IPS DF 6.9 (cell line): ENCODE measurements at regions not wholly inside any gene's neighbourhood (a gene's known extent, or its start where the extent isn't known, plus 50 kb on each side); places are given as distances from the start of the nearest gene placed in this dataset.
"Not testable (repeated sequence)": the region's sequence is repeated elsewhere in the genome, so short reads cannot be mapped to it uniquely, and the experiment has no call there.

Source experiments
- DNase-seq: peaks from one replicate; pipeline ENCODE4 v3.0.0-alpha.2; 2013; ENCODE audit warnings: low read depth, low spot score
- H3K27ac ChIP-seq: one replicate; pipeline ENCODE4 v1.5.1; 2013; ENCODE audit warnings: low read length, control low read depth
- H3K27me3 ChIP-seq: 2 replicates; pipeline ENCODE4 v1.6.1; 2013; ENCODE audit warnings: mild to moderate bottlenecking, low read length; ENCODE audit not compliant: control insufficient read depth, insufficient read depth
- H3K36me3 ChIP-seq: 2 replicates; pipeline ENCODE4 v1.6.1; 2013; ENCODE audit warnings: low read length; ENCODE audit not compliant: control insufficient read depth, insufficient read depth
- H3K4me1 ChIP-seq: 2 replicates; pipeline ENCODE4 v1.6.1; 2013; ENCODE audit warnings: low read length; ENCODE audit not compliant: control insufficient read depth, insufficient read depth
- H3K4me3 ChIP-seq: 2 replicates; pipeline ENCODE4 v1.5.1; 2013; ENCODE audit warnings: mild to moderate bottlenecking, low read length
- H3K9me3 ChIP-seq: 2 replicates; pipeline ENCODE4 v1.6.1; 2013; ENCODE audit warnings: low read length, inconsistent platforms; ENCODE audit not compliant: control insufficient read depth, insufficient read depth
- WGBS: extraction: QIAGEN DNeasy Blood & Tissue Kit; methylation state at CpG from one replicate; pipeline ENCODE4 v1.1.7; 2013; ENCODE audit warnings: mixed read lengths, missing lambda C conversion rate; ENCODE audit not compliant: insufficient read length, insufficient coverage; 5-methylcytosine and 5-hydroxymethylcytosine counted together

DNA sequence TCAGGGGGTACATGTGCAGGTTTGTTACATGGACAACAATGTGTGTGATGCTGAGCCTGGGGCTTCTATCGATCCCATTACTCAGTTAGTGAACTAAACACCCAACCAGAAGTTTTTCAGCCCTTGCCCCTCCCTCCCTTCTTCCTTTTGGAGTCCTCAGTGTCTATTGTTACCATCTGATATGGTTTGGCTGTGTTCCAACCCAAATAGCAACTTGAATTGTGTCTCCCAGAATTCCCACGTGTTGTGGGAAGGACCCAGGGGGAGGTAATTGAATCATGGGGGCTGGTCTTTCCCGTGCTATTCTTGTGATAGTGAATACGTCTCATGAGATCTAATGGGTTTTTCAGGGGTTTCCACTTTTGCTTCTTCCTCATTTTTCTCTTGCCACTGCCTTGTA is 186.3 kb downstream of the AEBP2 start:
- not testable (repeated sequence) for DNase-seq, H3K4me1 ChIP-seq, H3K4me3 ChIP-seq, H3K36me3 ChIP-seq, H3K27ac ChIP-seq, H3K9me3 ChIP-seq, H3K27me3 ChIP-seq
- WGBS = no CpG with 5 or more reads among the region's 4 CpGs

- H3K27me3 ChIP-seq = no peaks in the 10 kb centered on the region
- no peak overlapping the region for H3K4me3 ChIP-seq
- no peaks in the 10 kb centered on the region for H3K4me1 ChIP-seq
- no CpG with 5 or more reads among the region's 2 CpGs for WGBS
- H3K36me3 ChIP-seq = no peaks in the 10 kb centered on the region
- no peaks in the 10 kb centered on the region for H3K9me3 ChIP-seq
- no peak overlapping the region for H3K27ac ChIP-seq
- DNase-seq = no peak
These were observed 188.4 kb downstream of the AEBP2 start for GRCh38 chr12:19627719-19628118.

DNA sequence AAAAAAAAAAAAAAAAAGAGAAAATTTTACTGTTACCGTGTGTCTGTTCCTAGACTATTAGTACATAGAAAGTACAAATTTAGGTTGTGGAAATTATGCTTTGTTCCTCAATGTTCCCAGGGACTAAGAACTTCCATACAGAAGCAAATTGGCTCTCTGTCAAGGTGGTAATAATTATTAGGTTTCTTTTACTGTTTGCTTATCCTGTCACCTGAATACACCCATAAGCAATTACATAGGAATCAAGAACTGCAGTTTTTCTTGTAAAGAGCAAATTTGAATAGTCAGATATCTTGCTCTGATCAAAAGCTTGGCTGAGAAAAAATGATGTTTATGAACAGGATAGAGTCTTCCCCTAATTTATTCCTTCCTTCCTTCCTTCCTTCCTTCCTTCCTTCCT is 191.2 kb downstream of the AEBP2 start:
- no peak for DNase-seq

DNA sequence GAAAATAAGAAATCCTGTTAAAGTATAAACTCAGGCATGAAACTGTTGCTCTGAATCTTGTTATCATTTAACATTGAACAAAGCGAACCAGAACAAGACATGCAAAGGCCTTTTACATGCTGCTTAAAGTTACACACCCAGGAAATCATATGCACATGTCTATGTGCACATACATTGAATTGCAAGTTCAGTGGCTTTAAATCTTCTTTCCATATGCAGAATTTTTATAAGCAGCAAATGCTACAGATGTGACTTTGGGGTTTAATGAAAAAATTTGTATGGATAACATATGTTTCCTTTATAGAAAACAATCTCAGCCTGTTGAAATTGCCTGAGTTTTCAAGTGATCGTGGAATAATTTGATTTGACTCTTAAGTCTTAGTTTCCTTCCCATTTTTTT is 193.9 kb downstream of the AEBP2 start:
- H3K27me3 ChIP-seq = no peaks in the 10 kb centered on the region
- H3K4me1 ChIP-seq = no peaks in the 10 kb centered on the region
- no peak for DNase-seq
- H3K36me3 ChIP-seq = no peaks in the 10 kb centered on the region
- H3K9me3 ChIP-seq = no peaks in the 10 kb centered on the region
- H3K4me3 ChIP-seq = no peak overlapping the region
- WGBS = no CpG with 5 or more reads among the region's 2 CpGs
- no peak overlapping the region for H3K27ac ChIP-seq

More for the DNA sequence above, 191.2 kb downstream of the AEBP2 start:
- Histone ChIP-seq H3K9me3 (no peaks in the 10 kb centered on the region), H3K36me3 (no peaks in the 10 kb centered on the region), H3K27ac (no peak overlapping the region), H3K4me3 (no peak overlapping the region), H3K27me3 (no peaks in the 10 kb centered on the region), H3K4me1 (no peaks in the 10 kb centered on the region)
- no CpG with 5 or more reads among the region's 1 CpG for WGBS

DNA sequence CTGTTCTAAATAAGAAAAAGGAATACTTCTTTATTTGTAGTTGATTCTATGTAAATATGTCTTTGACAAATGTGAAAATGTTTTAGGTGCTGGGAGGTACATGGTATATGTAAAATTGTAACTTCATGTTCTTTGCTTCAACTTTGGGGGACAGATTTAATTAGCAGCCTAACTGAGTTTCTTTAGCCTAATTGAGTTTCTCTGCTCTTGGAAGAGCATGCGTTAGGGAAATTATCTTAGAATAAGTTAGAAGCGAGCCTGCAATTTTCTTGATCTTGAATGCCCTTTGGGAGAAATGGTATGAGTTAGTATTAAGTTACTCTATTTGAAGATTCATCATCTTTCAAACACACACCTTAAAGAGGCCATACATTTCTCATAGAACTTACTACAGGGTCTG is 194.3 kb downstream of the AEBP2 start:
- no peak overlapping the region for H3K27ac ChIP-seq
- H3K36me3 ChIP-seq = no peaks in the 10 kb centered on the region
- no CpG with 5 or more reads among the region's 2 CpGs for WGBS
- H3K4me1 ChIP-seq = no peaks in the 10 kb centered on the region
- DNase-seq = no peak
- no peaks in the 10 kb centered on the region for H3K9me3 ChIP-seq
- H3K4me3 ChIP-seq = no peak overlapping the region
- H3K27me3 ChIP-seq = no peaks in the 10 kb centered on the region

DNA sequence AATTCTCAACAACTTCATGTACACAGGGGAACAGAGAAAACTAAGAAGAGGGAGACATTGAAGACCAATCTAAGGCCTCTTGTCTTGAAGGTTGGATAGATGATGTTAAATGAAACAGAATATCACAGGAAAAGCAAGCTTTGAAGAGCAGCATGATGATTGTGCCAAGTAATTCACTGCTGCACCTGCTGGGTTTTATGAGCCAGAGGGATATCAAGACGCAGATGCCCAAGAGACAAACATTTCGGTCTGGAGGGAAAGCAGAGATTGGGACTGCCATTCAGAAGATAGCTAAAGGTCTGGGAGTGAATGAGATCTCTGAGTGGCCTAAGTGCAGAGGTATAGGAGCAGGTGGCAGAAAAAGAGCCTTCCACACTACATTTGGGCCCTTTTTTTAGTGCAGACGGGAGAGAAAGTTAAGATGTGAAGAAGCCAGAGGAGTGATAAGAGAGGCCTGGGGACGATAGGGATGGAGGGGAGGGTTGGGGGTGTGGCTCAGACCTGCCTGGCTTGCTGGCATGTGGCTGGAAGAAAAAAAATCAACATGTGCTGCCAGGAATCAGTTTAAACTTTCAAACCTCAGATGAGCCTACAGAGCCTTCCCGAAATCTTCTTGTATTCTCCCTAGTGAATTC is 200.6 kb downstream of the AEBP2 start:
- Histone ChIP-seq H3K27me3 (no peaks in the 10 kb centered on the region), H3K27ac (no peak overlapping the region), H3K36me3 (no peaks in the 10 kb centered on the region), H3K4me3 (no peak overlapping the region), H3K9me3 (no peaks in the 10 kb centered on the region), H3K4me1 (no peaks in the 10 kb centered on the region; the same call in 1 of the 2 replicates)
- DNase-seq = no peak
- no CpG with 5 or more reads among the region's 5 CpGs for WGBS

- Histone ChIP-seq H3K9me3 (no peaks in the 10 kb centered on the region; the same call in 1 of the 2 replicates), H3K27ac (no peak overlapping the region), H3K36me3 (no peaks in the 10 kb centered on the region), H3K4me3 (no peak overlapping the region), H3K4me1 (no peaks in the 10 kb centered on the region; the same call in 1 of the 2 replicates), H3K27me3 (no peaks in the 10 kb centered on the region)
- no peak for DNase-seq
- no CpG with 5 or more reads among the region's 5 CpGs for WGBS
These were observed 202.2 kb downstream of the AEBP2 start for GRCh38 chr12:19641235-19642080.

GRCh38 chr12:19642345-19642744 is 203.1 kb downstream of the AEBP2 start:
- Histone ChIP-seq H3K9me3 (no peaks in the 10 kb centered on the region; the same call in 1 of the 2 replicates), H3K4me1 (no peaks in the 10 kb centered on the region; the same call in 1 of the 2 replicates), H3K27ac (no peak overlapping the region), H3K36me3 (no peaks in the 10 kb centered on the region), H3K4me3 (no peak overlapping the region), H3K27me3 (no peaks in the 10 kb centered on the region)
- DNase-seq = no peak
- no CpG with 5 or more reads among the region's 4 CpGs for WGBS

- WGBS = no CpG with 5 or more reads among the region's 5 CpGs
- Histone ChIP-seq H3K27ac (no peak overlapping the region), H3K4me1 (no peaks in the 10 kb centered on the region; the same call in 1 of the 2 replicates), H3K4me3 (no peak overlapping the region), H3K27me3 (no peaks in the 10 kb centered on the region), H3K36me3 (no peaks in the 10 kb centered on the region), H3K9me3 (no peaks in the 10 kb centered on the region; the same call in 1 of the 2 replicates)
- DNase-seq = peak; percentile 83
These were observed 204.3 kb downstream of the AEBP2 start for GRCh38 chr12:19643635-19644034.

DNA sequence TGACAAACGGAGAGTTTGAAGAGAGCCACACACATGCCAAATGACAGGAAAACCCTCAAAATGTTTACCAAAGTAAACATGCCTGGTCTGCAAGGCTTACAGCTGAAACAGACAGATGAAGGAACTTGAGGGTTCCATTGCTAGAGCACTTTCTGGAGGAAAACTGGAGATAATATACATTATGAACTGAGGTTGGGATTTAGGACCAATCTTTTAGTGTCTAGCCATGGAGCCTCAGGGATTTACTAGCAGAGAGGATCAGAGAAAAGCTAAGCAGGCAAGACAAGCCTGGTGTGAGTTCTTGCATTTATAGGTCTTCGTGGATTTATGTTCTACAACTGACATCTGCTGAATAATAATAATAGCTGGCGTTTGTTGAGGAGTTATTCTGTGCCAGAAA is 205.3 kb downstream of the AEBP2 start:
- WGBS = no CpG with 5 or more reads among the region's 3 CpGs
- DNase-seq = no peak
- H3K36me3 ChIP-seq = no peaks in the 10 kb centered on the region

More for the DNA sequence above, 205.3 kb downstream of the AEBP2 start:
- no peaks in the 10 kb centered on the region; the same call in 1 of the 2 replicates for H3K4me1 ChIP-seq
- no peaks in the 10 kb centered on the region for H3K27me3 ChIP-seq
- H3K9me3 ChIP-seq = no peaks in the 10 kb centered on the region; the same call in 1 of the 2 replicates
- no peak overlapping the region for H3K4me3 ChIP-seq
- no peak overlapping the region for H3K27ac ChIP-seq
